HG03432 (cell line): ENCODE measurements at regions not wholly inside any gene's neighbourhood (a gene's known extent, or its start where the extent isn't known, plus 50 kb on each side); places are given as distances from the start of the nearest gene placed in this dataset.
A peak's percentile ranks its signal among the peaks of the same experiment; 100 is the strongest.
"Not testable (repeated sequence)": the region's sequence is repeated elsewhere in the genome, so short reads cannot be mapped to it uniquely, and the experiment has no call there.

Experiments used
- ATAC-seq: cut with Tn5 transposase; IDR thresholded peaks from one replicate; pipeline ENCODE4 v1.9.1; 2021; ENCODE audit warnings: mild to moderate bottlenecking, moderate library complexity; ENCODE audit not compliant: unreplicated experiment

GRCh38 chr12:44457465-44457864, 418.6 kb downstream of the NELL2 start:
- ATAC-seq = no peak

GRCh38 chr12:44454959-44455358, 421.2 kb downstream of the NELL2 start:
- ATAC-seq = not testable (repeated sequence)

GRCh38 chr12:44446181-44446580, 429.9 kb downstream of the NELL2 start:
- ATAC-seq = no peak

GRCh38 chr12:44441155-44441554, 435.0 kb downstream of the NELL2 start:
- ATAC-seq = peak; percentile 75
